ENCODE measurements at regions not wholly inside any gene's neighbourhood (a gene's known extent, or its start where the extent isn't known, plus 50 kb on each side); places are given as distances from the start of the nearest gene placed in this dataset.

DNA sequence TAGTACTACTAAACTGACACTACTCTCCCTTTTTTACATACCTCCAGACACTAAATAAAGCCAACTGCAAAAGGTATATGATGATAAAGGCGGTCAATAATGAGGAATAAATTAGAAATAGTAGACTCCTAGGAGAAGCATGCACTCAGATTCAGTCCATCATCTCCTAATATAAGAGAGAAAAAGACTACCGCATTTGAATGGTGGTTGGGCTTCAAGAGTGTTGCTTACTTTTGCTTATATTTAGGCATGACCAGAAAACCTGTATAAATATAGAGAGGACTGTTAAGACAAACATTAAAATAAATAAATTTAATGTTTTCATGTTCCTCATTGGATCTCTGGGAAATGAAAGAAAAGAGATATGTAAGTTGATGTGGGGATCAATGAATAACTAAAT is 1137.0 kb downstream of the FAM181B start:
- WGBS (ENCODE audit: low lambda C conversion rate, missing lambda C conversion rate) = 85% methylated on average over 2 of the region's 2 CpGs

DNA sequence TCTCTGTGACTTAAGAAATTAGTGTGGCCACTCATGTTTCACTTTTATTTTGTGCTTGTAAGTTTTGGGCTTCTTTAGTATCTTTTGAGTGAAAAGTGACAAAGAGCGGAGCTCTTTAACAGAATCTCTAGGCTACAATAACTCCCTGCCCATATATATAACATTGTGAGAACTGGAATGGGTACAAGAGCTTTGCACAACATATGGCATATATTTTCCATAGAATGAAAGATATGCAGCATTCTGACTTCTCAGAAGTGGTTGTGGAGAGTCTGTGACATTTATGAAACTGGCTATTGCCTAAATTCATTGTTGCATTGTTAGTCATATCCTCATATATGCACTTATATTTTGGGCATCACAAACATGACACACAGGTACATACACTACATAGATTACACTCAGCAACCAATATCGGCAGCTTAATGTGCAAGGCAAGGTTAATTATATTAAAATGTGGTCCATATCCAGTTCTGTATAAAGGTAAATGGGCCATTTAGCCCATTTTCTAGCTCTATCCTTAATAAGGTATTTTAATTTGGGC is 1148.2 kb downstream of the FAM181B start:
- H3K9me3 ChIP-seq (ENCODE audit: low read depth) = no peaks in the 10 kb centered on the region
- no peaks in the 10 kb centered on the region for H3K79me2 ChIP-seq
- no peaks in the 10 kb centered on the region for H4K20me1 ChIP-seq (ENCODE audit: insufficient read depth, poor library complexity, severe bottlenecking)
- no peak overlapping the region for H3K4me2 ChIP-seq
- no peak overlapping the region for H3K27ac ChIP-seq
- H3K36me3 ChIP-seq (replicated peaks; ENCODE audit: insufficient read depth, low read depth) = no peaks in the 10 kb centered on the region
- no peak overlapping the region for H2AFZ ChIP-seq
- H3K4me3 ChIP-seq = no peak overlapping the region
- no peaks in the 10 kb centered on the region for H3K27me3 ChIP-seq
- WGBS (ENCODE audit: low lambda C conversion rate, missing lambda C conversion rate) = 85% methylated on average over 2 of the region's 2 CpGs
- no peaks in the 10 kb centered on the region for H3K9me2 ChIP-seq (replicated peaks; ENCODE audit: insufficient read depth)
- no peaks in the 10 kb centered on the region for H3K4me1 ChIP-seq (ENCODE audit: insufficient read depth)
- no peak for DNase-seq (ENCODE audit: low spot score)
- TF ChIP-seq, protein P1, sequence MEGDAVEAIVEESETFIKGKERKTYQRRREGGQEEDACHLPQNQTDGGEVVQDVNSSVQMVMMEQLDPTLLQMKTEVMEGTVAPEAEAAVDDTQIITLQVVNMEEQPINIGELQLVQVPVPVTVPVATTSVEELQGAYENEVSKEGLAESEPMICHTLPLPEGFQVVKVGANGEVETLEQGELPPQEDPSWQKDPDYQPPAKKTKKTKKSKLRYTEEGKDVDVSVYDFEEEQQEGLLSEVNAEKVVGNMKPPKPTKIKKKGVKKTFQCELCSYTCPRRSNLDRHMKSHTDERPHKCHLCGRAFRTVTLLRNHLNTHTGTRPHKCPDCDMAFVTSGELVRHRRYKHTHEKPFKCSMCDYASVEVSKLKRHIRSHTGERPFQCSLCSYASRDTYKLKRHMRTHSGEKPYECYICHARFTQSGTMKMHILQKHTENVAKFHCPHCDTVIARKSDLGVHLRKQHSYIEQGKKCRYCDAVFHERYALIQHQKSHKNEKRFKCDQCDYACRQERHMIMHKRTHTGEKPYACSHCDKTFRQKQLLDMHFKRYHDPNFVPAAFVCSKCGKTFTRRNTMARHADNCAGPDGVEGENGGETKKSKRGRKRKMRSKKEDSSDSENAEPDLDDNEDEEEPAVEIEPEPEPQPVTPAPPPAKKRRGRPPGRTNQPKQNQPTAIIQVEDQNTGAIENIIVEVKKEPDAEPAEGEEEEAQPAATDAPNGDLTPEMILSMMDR (IDR thresholded peaks at IDR 0.05; ENCODE audit: poor library complexity) = no peak
- TF ChIP-seq EZH2 (IDR thresholded peaks at IDR 0.05; ENCODE audit: borderline replicate concordance) (no peak), EZH2phosphoT487 (IDR thresholded peaks at IDR 0.05; ENCODE audit: low read depth, severe bottlenecking, unreplicated experiment) (no peak)

More for the DNA sequence above, 1137.0 kb downstream of the FAM181B start:
- H3K9me2 ChIP-seq (replicated peaks; ENCODE audit: insufficient read depth) = no peaks in the 10 kb centered on the region
- no peaks in the 10 kb centered on the region for H3K36me3 ChIP-seq (replicated peaks; ENCODE audit: insufficient read depth, low read depth)
- no peak overlapping the region for H3K27ac ChIP-seq
- H3K4me3 ChIP-seq = no peak overlapping the region
- DNase-seq (ENCODE audit: low spot score) = no peak
- H3K27me3 ChIP-seq = no peaks in the 10 kb centered on the region
- no peaks in the 10 kb centered on the region for H3K4me1 ChIP-seq (ENCODE audit: insufficient read depth)
- TF ChIP-seq, protein P1 (IDR thresholded peaks at IDR 0.05; ENCODE audit: poor library complexity) = no peak
- no peak for TF ChIP-seq EZH2phosphoT487 (IDR thresholded peaks at IDR 0.05; ENCODE audit: low read depth, severe bottlenecking, unreplicated experiment)
- TF ChIP-seq EZH2 (IDR thresholded peaks at IDR 0.05; ENCODE audit: borderline replicate concordance) = no peak
- no peaks in the 10 kb centered on the region for H3K9me3 ChIP-seq (ENCODE audit: low read depth)
- no peaks in the 10 kb centered on the region for H4K20me1 ChIP-seq (ENCODE audit: insufficient read depth, poor library complexity, severe bottlenecking)
- no peak overlapping the region for H3K4me2 ChIP-seq
- no peak overlapping the region for H2AFZ ChIP-seq
- no peaks in the 10 kb centered on the region for H3K79me2 ChIP-seq

DNA sequence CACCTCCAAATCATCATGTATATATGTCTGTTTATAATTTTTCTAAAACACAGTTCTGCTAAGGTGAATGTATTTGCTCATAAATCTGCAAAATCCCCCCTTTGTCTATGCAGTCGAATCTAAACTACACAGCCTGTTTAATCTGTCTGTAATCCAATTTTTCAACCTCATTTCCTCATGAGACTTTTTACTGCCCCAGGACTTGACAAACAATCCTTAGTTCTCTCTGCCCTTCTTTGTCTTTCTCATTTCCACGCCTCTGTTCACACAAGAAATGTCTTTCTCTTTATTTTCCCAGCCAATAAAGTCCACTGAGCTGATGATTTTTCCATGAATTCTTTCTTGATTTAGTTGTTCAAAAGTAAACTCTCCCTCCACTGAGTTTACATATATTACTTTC is 1154.3 kb downstream of the FAM181B start:
- no peaks in the 10 kb centered on the region for H3K9me3 ChIP-seq (ENCODE audit: low read depth)
- H3K36me3 ChIP-seq (replicated peaks; ENCODE audit: insufficient read depth, low read depth) = no peaks in the 10 kb centered on the region
- no peak overlapping the region for H3K4me3 ChIP-seq
- no peaks in the 10 kb centered on the region for H3K27me3 ChIP-seq
- no peak overlapping the region for H2AFZ ChIP-seq
- H4K20me1 ChIP-seq (ENCODE audit: insufficient read depth, poor library complexity, severe bottlenecking) = no peaks in the 10 kb centered on the region
- TF ChIP-seq EZH2phosphoT487 (IDR thresholded peaks at IDR 0.05; ENCODE audit: low read depth, severe bottlenecking, unreplicated experiment) (no peak), EZH2 (IDR thresholded peaks at IDR 0.05; ENCODE audit: borderline replicate concordance) (no peak)
- TF ChIP-seq, protein P1 (IDR thresholded peaks at IDR 0.05; ENCODE audit: poor library complexity) = no peak
- no peaks in the 10 kb centered on the region for H3K9me2 ChIP-seq (replicated peaks; ENCODE audit: insufficient read depth)
- no peaks in the 10 kb centered on the region for H3K4me1 ChIP-seq (ENCODE audit: insufficient read depth)
- DNase-seq (ENCODE audit: low spot score) = no peak
- no peaks in the 10 kb centered on the region for H3K79me2 ChIP-seq
- no peak overlapping the region for H3K27ac ChIP-seq
- 65% methylated on average over 2 of the region's 2 CpGs for WGBS (ENCODE audit: low lambda C conversion rate, missing lambda C conversion rate)
- H3K4me2 ChIP-seq = no peak overlapping the region
